GM10847 (cell line): ENCODE measurements at regions not wholly inside any gene's neighbourhood (a gene's known extent, or its start where the extent isn't known, plus 50 kb on each side); places are given as distances from the start of the nearest gene placed in this dataset.

ENCODE experiments used
- POLR2A ChIP-seq: IDR thresholded peaks from 2 replicates; pipeline ENCODE4 v1.6.1; 2011; ENCODE audit not compliant: insufficient read length; ENCODE audit errors: extremely low read depth

GRCh38 chr2:59889305-59889704 lies 664.1 kb downstream of the BCL11A start:
- no peak for TF ChIP-seq POLR2A

- TF ChIP-seq POLR2A, result no peak
These were observed 664.7 kb downstream of the BCL11A start for GRCh38 chr2:59888706-59889105.

- no peak for TF ChIP-seq POLR2A
These were observed 665.4 kb downstream of the BCL11A start for GRCh38 chr2:59888015-59888414.

GRCh38 chr2:59887366-59887765 lies 666.1 kb downstream of the BCL11A start:
- TF ChIP-seq POLR2A, result no peak

GRCh38 chr2:59886759-59887158 lies 666.7 kb downstream of the BCL11A start:
- no peak for TF ChIP-seq POLR2A

- TF ChIP-seq POLR2A, result no peak
These were observed 667.9 kb downstream of the BCL11A start for GRCh38 chr2:59885541-59885940.

GRCh38 chr2:59884166-59884565 lies 669.3 kb downstream of the BCL11A start:
- no peak for TF ChIP-seq POLR2A

- TF ChIP-seq POLR2A, result no peak
These were observed 670.6 kb downstream of the BCL11A start for GRCh38 chr2:59882822-59883221.

GRCh38 chr2:59882279-59882678 lies 671.2 kb downstream of the BCL11A start:
- TF ChIP-seq POLR2A, result no peak

- no peak for TF ChIP-seq POLR2A
These were observed 672.2 kb downstream of the BCL11A start for GRCh38 chr2:59881218-59881617.

- TF ChIP-seq POLR2A, result no peak
These were observed 673.7 kb downstream of the BCL11A start for GRCh38 chr2:59879700-59880131.

- TF ChIP-seq POLR2A, result no peak
These were observed 677.6 kb downstream of the BCL11A start for GRCh38 chr2:59875836-59876235.

- TF ChIP-seq POLR2A, result no peak
These were observed 678.3 kb downstream of the BCL11A start for GRCh38 chr2:59874971-59875755.

GRCh38 chr2:59874361-59874760 lies 679.1 kb downstream of the BCL11A start:
- TF ChIP-seq POLR2A, result no peak

GRCh38 chr2:59871830-59872229 lies 681.6 kb downstream of the BCL11A start:
- TF ChIP-seq POLR2A, result no peak

- TF ChIP-seq POLR2A, result no peak
These were observed 684.5 kb downstream of the BCL11A start for GRCh38 chr2:59868981-59869380.

GRCh38 chr2:59866436-59866835 lies 687.0 kb downstream of the BCL11A start:
- TF ChIP-seq POLR2A, result no peak

GRCh38 chr2:59858540-59858939 lies 694.9 kb downstream of the BCL11A start:
- no peak for TF ChIP-seq POLR2A

GRCh38 chr2:59857109-59857508 lies 696.3 kb downstream of the BCL11A start:
- TF ChIP-seq POLR2A, result no peak
